ENCODE measurements at regions not wholly inside any gene's neighbourhood (a gene's known extent, or its start where the extent isn't known, plus 50 kb on each side); places are given as distances from the start of the nearest gene placed in this dataset.

- no peak for DNase-seq
These were observed 241.4 kb upstream of the ZNF462 start for GRCh38 chr9:106621313-106622163.

GRCh38 chr9:106622164-106622487, 240.8 kb upstream of the ZNF462 start:
- no peak for DNase-seq

GRCh38 chr9:106623558-106623957, 239.4 kb upstream of the ZNF462 start:
- no peak for DNase-seq

GRCh38 chr9:106625259-106625789, 237.6 kb upstream of the ZNF462 start:
- no peak for DNase-seq

GRCh38 chr9:106626936-106627335, 236.0 kb upstream of the ZNF462 start:
- DNase-seq, result no peak

GRCh38 chr9:106632621-106633020, 230.3 kb upstream of the ZNF462 start:
- no peak for DNase-seq

GRCh38 chr9:106634183-106634582, 228.8 kb upstream of the ZNF462 start:
- no peak for DNase-seq

- DNase-seq, result no peak
These were observed 228.3 kb upstream of the ZNF462 start for GRCh38 chr9:106634641-106635040.

- DNase-seq, result no peak
These were observed 225.5 kb upstream of the ZNF462 start for GRCh38 chr9:106637486-106637885.

GRCh38 chr9:106639873-106640568, 222.9 kb upstream of the ZNF462 start:
- no peak for DNase-seq

GRCh38 chr9:106643211-106643930, 219.6 kb upstream of the ZNF462 start:
- DNase-seq, result no peak

GRCh38 chr9:106644661-106645060, 218.3 kb upstream of the ZNF462 start:
- no peak for DNase-seq

- DNase-seq, result no peak
These were observed 214.2 kb upstream of the ZNF462 start for GRCh38 chr9:106648799-106649198.

- DNase-seq, result no peak
These were observed 213.3 kb upstream of the ZNF462 start for GRCh38 chr9:106649664-106650063.

- no peak for DNase-seq
These were observed 209.8 kb upstream of the ZNF462 start for GRCh38 chr9:106653213-106653612.

GRCh38 chr9:106655966-106656365, 207.0 kb upstream of the ZNF462 start:
- DNase-seq, result no peak

- no peak for DNase-seq
These were observed 205.0 kb upstream of the ZNF462 start for GRCh38 chr9:106657926-106658325.

GRCh38 chr9:106668534-106668933, 194.4 kb upstream of the ZNF462 start:
- no peak for DNase-seq

- no peak for DNase-seq
These were observed 193.1 kb upstream of the ZNF462 start for GRCh38 chr9:106669835-106670234.

- no peak for DNase-seq
These were observed 192.5 kb upstream of the ZNF462 start for GRCh38 chr9:106670418-106670817.

- DNase-seq, result no peak
These were observed 187.2 kb upstream of the ZNF462 start for GRCh38 chr9:106675780-106676179.

GRCh38 chr9:106677374-106677773, 185.6 kb upstream of the ZNF462 start:
- DNase-seq, result no peak

GRCh38 chr9:106677830-106678229, 185.1 kb upstream of the ZNF462 start:
- DNase-seq, result no peak

- DNase-seq, result no peak
These were observed 184.7 kb upstream of the ZNF462 start for GRCh38 chr9:106678273-106678672.
